Suprapubic skin (tissue), 4 donors: ENCODE measurements at regions not wholly inside any gene's neighbourhood (a gene's known extent, or its start where the extent isn't known, plus 50 kb on each side); places are given as distances from the start of the nearest gene placed in this dataset.

Experiments used
- DNase-seq, 2 donors: peaks; one replicate each; pipeline ENCODE4 v3.0.0-alpha.2; 2019; ENCODE audit warnings: low spot score in 2 of 2
- H3K27ac ChIP-seq: fragments of 200-600 bp; sonication (generic); one replicate; pipeline ENCODE4 v1.5.1; 2019
- H3K27me3 ChIP-seq: fragments of 200-600 bp; sonication (generic); one replicate; pipeline ENCODE4 v1.5.1; 2019
- H3K36me3 ChIP-seq: fragments of 200-600 bp; sonication (generic); one replicate; pipeline ENCODE4 v1.5.1; 2019
- H3K4me1 ChIP-seq: fragments of 200-600 bp; sonication (generic); one replicate; pipeline ENCODE4 v1.5.1; 2019
- H3K4me3 ChIP-seq: fragments of 200-600 bp; sonication (generic); one replicate; pipeline ENCODE4 v1.5.1; 2019; ENCODE audit warnings: mild to moderate bottlenecking
- H3K9me3 ChIP-seq: fragments of 200-600 bp; sonication (generic); one replicate; pipeline ENCODE4 v1.5.1; 2019
- EP300 ChIP-seq: sonication (generic); formaldehyde crosslinking; IDR thresholded peaks from one replicate; pipeline ENCODE4 v1.6.1; 2017; ENCODE audit warnings: antibody characterized with exemption
- POLR2A ChIP-seq, 2 donors: fragments of 450-650 bp; IDR thresholded peaks; one replicate each; pipeline ENCODE4 v1.6.1; 2017; ENCODE audit warnings: antibody characterized with exemption in 2 of 2, mild to moderate bottlenecking in 2 of 2, moderate library complexity in 2 of 2
- POLR2AphosphoS5 ChIP-seq, 3 donors: sonication (generic); formaldehyde crosslinking; IDR thresholded peaks; one replicate each; pipeline ENCODE4 v1.6.1; 2017; ENCODE audit warnings: antibody characterized with exemption in 3 of 3
- WGBS: methylation state at CpG from one replicate; pipeline ENCODE4 v1.1.5; 2018; 5-methylcytosine and 5-hydroxymethylcytosine counted together
- TF ChIP-seq, protein P1 (sequence below), 2 donors: fragments of 200-600 bp in 1 of 2; fragments of 450-650 bp in 1 of 2; sonication (generic) in 1 of 2; IDR thresholded peaks; one replicate each; pipeline ENCODE4 v1.5.1; 2016 to 2019; ENCODE audit warnings: antibody characterized with exemption in 2 of 2, mild to moderate bottlenecking in 1 of 2, moderate library complexity in 1 of 2

DNA sequence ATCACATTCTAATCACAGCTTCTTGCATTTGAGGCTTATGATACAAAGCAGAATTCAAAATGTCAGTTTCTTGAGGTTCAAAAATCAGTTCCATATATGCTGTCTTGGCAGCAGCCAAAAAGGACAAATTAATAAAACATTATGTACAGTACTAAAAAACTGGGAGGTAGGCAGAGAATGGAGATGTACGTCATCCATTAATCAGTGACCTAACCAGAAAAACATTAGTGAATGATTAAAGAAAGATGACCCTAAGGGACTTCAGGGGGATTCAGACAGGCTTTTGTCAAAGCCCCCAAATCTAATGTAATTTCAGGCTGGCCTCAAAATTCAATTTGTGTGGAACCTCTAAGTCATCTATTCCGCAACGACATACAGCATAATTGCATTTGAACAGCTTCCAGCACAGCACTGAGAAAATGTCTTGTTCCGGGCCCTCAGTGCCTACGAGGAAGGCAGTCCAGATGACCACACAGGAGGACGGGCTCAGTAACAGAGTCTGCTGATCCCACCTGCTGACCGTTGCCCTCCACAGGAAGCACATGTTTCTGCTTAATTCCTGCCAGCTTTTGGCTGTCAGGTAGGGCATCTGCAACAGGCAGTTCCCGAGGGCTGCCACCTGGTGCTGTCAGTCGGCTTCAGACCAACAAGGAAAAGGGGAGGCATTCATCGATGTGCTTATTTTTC is 83.8 kb upstream of the HHIP start:
- 33% methylated on average over 10 of the region's 10 CpGs for whole genome bisulfite sequencing
- no peaks in the 10 kb centered on the region for H3K4me1 ChIP-seq

DNA sequence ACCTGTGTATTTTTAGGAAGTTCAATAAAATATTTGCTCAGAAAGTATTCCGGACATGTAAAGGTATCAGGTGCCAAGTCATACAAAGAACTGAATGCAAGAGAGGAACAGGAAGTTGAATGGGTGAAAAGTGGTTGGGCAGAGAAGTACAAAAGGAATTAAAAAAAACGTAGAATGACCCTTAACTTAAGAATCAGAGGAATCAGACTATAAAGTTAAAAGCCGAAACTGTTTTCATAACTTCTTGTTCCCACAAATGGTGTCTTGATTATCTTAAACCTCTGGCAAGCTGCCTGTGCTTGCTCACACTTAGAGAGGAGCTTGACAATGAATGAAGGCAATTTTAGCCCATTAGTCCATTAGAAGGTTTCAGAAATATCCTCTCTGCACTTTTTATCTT is 81.6 kb upstream of the HHIP start:
- H3K27me3 ChIP-seq: no peaks in the 10 kb centered on the region
- 67% methylated on average over 3 of the region's 3 CpGs for WGBS
- H3K27ac ChIP-seq: no peak overlapping the region
- no peaks in the 10 kb centered on the region for H3K9me3 ChIP-seq
- DNase-seq: no peak
- TF ChIP-seq POLR2A (IDR thresholded peaks at IDR 0.05) (no peak), POLR2AphosphoS5 (IDR thresholded peaks at IDR 0.05) (no peak), EP300 (no peak)
- TF ChIP-seq, protein P1, sequence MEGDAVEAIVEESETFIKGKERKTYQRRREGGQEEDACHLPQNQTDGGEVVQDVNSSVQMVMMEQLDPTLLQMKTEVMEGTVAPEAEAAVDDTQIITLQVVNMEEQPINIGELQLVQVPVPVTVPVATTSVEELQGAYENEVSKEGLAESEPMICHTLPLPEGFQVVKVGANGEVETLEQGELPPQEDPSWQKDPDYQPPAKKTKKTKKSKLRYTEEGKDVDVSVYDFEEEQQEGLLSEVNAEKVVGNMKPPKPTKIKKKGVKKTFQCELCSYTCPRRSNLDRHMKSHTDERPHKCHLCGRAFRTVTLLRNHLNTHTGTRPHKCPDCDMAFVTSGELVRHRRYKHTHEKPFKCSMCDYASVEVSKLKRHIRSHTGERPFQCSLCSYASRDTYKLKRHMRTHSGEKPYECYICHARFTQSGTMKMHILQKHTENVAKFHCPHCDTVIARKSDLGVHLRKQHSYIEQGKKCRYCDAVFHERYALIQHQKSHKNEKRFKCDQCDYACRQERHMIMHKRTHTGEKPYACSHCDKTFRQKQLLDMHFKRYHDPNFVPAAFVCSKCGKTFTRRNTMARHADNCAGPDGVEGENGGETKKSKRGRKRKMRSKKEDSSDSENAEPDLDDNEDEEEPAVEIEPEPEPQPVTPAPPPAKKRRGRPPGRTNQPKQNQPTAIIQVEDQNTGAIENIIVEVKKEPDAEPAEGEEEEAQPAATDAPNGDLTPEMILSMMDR (IDR thresholded peaks at IDR 0.05): no peak
- H3K4me1 ChIP-seq: no peaks in the 10 kb centered on the region
- no peaks in the 10 kb centered on the region for H3K36me3 ChIP-seq
- H3K4me3 ChIP-seq: no peak overlapping the region

More for the DNA sequence above, 83.8 kb upstream of the HHIP start:
- no peaks in the 10 kb centered on the region for H3K27me3 ChIP-seq
- H3K36me3 ChIP-seq: no peaks in the 10 kb centered on the region
- DNase-seq: no peak
- no peak overlapping the region for H3K4me3 ChIP-seq
- H3K27ac ChIP-seq: no peak overlapping the region
- no peaks in the 10 kb centered on the region for H3K9me3 ChIP-seq
- TF ChIP-seq POLR2A (IDR thresholded peaks at IDR 0.05) (no peak), POLR2AphosphoS5 (IDR thresholded peaks at IDR 0.05) (no peak), EP300 (no peak)
- TF ChIP-seq, protein P1 (IDR thresholded peaks at IDR 0.05): no peak

- Histone ChIP-seq H3K27ac (no peak overlapping the region), H3K27me3 (no peaks in the 10 kb centered on the region), H3K4me3 (no peak overlapping the region), H3K36me3 (no peaks in the 10 kb centered on the region), H3K4me1 (no peaks in the 10 kb centered on the region), H3K9me3 (no peaks in the 10 kb centered on the region)
- TF ChIP-seq EP300: no peak
- TF ChIP-seq POLR2A (IDR thresholded peaks at IDR 0.05): no peak
- TF ChIP-seq POLR2AphosphoS5 (IDR thresholded peaks at IDR 0.05): no peak
- no peak for DNase-seq
- WGBS: 86% methylated on average over 4 of the region's 4 CpGs
Measured at GRCh38 chr4:144565527-144566195, 80.3 kb upstream of the HHIP start.

DNA sequence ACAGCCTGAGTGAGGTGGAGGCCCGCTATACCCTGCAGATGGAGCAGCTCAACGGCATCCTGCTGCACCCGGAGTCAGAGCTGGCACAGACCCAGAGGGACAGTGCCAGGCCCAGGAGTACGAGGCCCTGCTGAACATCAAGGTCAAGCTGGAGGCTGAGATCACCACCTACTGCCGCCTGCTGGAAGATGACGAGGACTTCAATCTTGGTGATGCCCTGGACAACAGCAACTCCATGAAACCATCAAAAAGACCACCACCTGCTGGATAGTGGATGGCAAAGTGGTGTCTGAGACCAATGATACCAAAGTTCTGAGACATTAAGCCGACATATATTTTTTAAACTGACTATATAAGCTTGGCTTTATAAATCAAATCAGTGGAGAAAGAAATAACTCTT is 73.3 kb upstream of the HHIP start:
- Histone ChIP-seq H3K36me3 (no peaks in the 10 kb centered on the region), H3K4me1 (no peaks in the 10 kb centered on the region), H3K4me3 (no peak overlapping the region), H3K27me3 (no peaks in the 10 kb centered on the region), H3K9me3 (no peaks in the 10 kb centered on the region), H3K27ac (no peak overlapping the region)
- 78% methylated on average over 7 of the region's 7 CpGs for WGBS
- TF ChIP-seq POLR2AphosphoS5 (IDR thresholded peaks at IDR 0.05) (no peak), POLR2A (IDR thresholded peaks at IDR 0.05) (no peak), EP300 (no peak)
- TF ChIP-seq, protein P1 (IDR thresholded peaks at IDR 0.05): no peak
- no peak for DNase-seq

- 33% methylated on average over 1 of the region's 1 CpG for WGBS
- DNase-seq: no peak
- no peaks in the 10 kb centered on the region for H3K9me3 ChIP-seq
- H3K27me3 ChIP-seq: no peaks in the 10 kb centered on the region
- TF ChIP-seq EP300: no peak
- TF ChIP-seq, protein P1 (IDR thresholded peaks at IDR 0.05): no peak
- no peak for TF ChIP-seq POLR2A (IDR thresholded peaks at IDR 0.05)
- no peak for TF ChIP-seq POLR2AphosphoS5 (IDR thresholded peaks at IDR 0.05)
- H3K27ac ChIP-seq: no peak overlapping the region
- H3K4me3 ChIP-seq: no peak overlapping the region
- no peaks in the 10 kb centered on the region for H3K36me3 ChIP-seq
- no peaks in the 10 kb centered on the region for H3K4me1 ChIP-seq
Measured at GRCh38 chr4:144574000-144574399, 72.0 kb upstream of the HHIP start.
